ENCODE measurements at regions not wholly inside any gene's neighbourhood (a gene's known extent, or its start where the extent isn't known, plus 50 kb on each side); places are given as distances from the start of the nearest gene placed in this dataset.

DNA sequence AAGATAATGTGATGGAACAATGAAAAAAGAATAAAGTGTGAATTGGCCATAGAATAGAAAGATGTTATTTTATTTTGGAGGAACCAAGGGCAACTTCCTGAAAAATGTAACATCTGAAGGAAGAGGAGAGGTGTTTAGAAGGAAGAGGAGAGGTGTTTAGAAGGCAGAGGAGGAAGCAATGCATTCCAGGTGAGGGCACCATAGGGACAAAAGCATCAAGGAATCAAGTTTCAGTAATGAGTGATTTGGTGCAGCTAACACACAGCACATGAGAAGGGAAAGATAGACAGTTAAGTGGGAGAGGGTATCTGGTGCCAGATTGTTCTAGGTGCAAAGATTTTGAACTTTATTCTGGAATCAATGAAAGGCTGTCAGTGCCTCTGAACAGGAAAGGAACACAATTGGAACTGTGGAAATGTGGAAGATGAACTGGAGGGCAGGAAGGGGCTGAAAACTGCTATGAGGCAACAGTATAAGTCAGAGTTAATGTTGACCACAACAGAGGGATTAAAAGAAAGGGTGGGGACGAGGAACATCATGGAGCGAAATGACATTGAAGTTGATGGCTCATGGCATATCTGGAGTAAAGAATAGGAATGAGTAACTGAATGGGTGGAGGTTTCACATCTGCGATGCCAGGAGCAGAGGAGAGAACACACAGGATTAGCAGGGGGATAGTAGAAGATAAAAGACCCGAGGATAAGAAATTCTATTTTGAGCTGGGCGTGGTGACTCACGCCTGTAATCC, 326.6 kb downstream of the LRIG3 start:
- ATAC-seq, result peak; percentile 23

DNA sequence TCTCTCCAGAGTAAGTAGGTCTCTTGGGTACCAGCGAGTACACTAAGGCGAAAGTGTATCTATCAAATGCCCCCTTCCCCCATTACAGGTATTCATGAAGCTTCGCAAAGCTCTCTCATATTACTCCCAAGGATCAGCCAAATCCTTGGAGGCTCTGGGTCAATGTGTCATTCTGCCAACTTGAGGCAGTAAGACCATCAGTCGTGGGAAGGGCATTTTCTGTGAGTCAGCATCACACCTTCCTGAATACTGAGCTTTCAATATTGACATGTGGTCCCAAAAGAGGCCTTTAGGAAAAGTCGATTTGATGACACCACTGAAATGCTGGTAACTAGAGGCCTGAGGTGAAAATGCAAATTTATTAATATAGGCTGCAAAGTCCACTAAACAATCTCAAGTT, 323.9 kb downstream of the LRIG3 start:
- ATAC-seq, result no peak

DNA sequence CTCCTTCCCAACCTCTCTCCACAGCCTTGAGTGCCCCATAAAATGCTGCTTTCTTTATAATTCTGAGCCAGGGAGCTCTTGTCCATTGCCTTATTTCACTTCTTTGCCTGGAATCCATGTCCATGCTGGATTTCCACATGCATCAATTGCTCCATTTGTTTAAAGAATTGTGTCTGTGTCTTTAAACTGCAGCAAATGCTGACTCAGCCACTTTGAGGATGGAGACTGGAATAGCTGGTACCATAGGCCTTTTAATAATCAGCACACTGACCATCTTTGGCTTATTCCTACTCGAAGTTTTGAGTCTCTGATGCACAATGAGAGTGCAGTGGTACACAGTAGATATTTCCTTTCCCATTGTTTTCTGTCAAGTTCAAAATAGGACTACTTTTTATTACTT, 318.8 kb downstream of the LRIG3 start:
- no peak for ATAC-seq

DNA sequence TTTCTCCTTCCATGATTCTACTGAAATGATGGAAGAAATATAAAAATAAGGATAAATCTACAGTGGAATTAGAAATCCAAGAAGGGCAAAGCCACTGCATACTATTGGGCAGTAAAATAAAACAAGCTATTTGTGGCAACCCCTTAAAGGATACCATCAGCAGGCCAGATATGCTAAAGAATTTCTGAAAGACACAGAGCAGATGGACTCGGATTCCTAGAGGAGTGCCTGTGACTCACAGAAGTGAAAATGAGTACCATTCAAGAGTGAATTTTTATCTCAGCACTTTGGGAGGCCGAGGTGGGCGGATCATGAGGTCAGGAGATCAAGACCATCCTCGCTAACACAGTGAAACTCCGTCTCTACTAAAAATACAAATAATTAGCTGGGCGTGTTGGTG, 318.1 kb downstream of the LRIG3 start:
- no peak for ATAC-seq

DNA sequence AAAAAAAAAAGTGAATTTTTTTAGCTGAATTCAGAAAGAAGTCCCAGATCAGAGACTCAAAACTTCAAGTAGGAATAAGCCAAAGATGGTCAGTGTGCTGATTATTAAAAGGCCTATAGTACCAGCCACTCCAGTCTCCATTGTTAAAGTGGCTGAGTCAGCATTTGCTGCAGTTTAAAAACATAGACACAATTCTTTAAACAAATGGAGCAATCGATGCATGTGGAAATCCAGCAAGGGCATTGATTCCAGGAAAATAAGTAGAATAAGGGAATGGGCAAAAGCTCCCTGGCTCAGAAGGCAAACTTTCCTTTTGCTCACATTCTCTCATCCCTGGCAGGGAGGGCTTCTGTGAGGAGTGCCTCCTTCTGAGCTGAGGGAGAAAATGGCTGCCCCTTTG, 317.6 kb downstream of the LRIG3 start:
- no peak for ATAC-seq

DNA sequence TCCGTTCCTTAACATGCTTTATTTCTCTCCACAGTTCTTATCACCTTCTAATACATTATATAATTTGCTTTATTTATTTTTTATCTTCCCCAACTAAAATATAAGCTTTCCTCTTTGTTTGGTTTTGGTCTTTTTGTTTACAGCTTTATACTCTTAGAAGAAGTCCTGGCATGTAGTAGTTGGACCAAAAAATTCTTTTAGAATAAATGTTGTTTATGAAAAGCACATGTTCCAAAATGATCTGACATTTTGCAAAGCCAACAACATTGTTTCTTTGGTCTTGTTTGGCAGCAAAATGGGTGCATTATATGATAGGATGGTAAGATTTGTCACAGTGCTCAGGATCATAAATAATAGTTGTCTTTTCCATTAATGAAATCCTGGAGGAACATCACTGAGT, 312.5 kb downstream of the LRIG3 start:
- ATAC-seq, result no peak

DNA sequence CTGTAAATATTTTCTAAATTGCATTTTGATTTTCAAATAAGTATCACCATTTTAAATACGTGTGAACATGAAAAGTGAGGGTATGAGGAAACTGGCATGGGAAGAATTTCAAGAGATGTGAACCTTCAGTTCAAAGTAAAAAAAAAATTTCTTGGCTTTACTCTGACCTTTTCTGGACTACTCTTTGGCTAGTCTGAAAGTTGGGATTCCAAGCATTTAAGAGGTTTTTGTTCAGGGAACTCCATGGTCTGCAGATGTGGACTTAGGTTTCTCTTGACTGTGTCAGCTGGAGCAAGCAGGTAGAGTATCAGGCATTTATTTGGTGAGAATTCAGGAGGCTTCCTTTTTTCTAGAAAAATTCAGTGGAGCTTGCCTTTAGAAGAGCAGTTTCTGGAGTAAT, 311.6 kb downstream of the LRIG3 start:
- no peak for ATAC-seq

DNA sequence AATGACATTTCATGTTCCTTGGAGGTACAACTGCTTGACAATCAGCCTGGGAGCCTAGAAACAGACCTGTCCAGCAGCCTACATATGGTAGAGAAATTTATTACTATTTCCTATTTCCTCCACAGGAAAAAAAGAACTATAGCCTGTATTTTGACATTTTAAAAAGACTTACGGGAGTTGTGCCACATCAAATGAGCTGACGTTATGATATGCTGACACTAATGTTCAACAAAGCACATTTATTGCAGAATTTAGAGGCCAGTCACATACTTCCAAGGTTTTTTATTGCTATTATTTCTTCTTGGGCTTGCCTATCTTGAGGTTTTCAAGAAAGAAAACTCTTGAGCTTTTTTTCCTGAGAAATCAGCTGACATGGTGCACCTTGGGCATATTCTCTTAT, 305.3 kb downstream of the LRIG3 start:
- no peak for ATAC-seq

DNA sequence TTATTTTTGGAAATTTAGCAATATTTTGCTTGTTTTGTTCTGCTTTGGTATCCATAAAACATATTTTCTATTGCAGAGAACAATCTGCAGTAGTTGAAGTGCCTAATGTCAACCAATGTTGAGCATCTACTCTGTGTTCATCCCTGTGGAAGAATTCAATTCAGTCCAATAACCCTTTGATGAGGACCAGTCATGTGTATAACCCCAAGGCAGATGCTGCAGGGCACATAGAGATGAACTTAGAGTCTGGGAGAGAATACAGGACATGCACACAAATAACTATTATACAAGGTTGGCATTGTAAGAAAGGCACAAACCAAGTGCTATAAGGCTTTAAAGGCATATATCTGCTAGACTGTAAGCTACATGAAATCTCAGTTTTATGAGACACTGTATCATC, 304.7 kb downstream of the LRIG3 start:
- no peak for ATAC-seq

DNA sequence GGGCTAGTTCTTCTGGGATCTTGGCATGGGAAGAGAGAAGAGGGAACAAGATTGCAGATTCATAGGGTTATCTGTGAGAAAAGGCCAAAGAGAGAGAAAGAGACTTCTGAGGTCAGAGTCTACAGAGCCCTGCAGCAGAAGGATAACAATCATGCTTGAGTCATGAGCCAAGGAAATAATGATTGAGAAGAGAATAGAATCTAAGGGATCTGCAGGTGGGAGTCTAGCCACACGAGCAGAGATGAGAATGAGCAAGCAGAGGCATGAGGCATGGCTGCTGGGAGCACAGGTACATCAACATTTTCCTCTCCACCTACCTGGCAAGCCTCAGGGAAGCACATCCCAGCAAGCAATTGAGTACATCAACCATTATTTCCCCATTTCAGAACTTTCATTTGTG, 303.7 kb downstream of the LRIG3 start:
- ATAC-seq, result no peak

DNA sequence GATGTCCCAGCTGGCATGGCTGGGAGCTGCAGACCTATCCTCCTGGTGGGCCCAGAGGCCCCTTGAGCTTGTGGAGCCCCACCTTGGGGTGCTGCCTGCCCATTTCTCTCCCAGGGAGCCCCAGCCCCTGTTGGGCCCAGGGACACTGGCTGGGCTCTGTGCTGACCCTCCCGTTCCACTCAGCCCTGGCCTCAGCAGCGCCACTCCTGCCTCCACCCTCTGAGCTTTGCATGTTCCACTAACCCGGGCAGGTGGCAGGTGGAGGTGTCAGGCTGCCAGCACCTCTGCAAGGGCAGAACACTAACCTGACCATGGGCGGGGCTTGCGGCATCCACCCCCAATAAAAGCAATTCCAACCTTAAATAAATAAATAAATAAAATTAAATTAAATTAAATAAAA, 299.2 kb downstream of the LRIG3 start:
- ATAC-seq, result no peak

DNA sequence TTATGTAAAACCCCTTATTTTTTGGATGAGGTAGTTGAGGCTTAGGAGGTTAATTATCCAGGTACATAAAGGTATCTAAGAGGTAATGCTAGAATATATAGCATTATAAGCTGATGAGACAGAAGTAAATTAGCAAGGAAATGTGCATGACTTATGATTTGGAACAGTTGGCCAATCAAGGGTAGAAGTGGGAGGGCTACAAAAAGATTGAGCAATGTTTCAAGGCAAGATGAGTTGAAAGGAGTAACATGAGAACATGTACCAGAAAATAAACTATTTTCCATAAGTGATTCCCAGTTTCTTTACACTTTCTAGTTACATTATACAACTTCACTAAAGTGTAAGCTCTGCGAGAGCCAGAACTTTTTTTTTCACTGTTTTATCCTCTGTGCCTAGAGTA, 290.9 kb downstream of the LRIG3 start:
- ATAC-seq, result no peak

DNA sequence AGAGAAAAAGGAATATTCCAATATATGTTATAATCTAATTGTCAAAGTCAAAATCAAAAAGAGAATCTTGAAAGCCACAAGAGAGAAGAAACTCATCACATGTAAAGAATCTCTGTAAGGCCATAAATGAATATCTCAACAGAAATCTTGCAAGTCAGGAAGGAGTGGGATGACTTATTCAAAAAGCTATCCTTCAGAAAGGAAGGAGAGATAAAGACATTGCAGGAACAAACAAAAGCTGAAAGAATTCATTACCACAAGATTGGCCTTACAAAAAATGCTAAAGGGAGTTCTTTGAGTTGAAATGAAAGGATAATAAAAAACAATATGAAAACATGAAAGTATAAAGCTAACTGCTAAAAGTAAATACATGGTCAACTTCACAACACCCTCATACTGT, 286.8 kb downstream of the LRIG3 start:
- ATAC-seq, result no peak

DNA sequence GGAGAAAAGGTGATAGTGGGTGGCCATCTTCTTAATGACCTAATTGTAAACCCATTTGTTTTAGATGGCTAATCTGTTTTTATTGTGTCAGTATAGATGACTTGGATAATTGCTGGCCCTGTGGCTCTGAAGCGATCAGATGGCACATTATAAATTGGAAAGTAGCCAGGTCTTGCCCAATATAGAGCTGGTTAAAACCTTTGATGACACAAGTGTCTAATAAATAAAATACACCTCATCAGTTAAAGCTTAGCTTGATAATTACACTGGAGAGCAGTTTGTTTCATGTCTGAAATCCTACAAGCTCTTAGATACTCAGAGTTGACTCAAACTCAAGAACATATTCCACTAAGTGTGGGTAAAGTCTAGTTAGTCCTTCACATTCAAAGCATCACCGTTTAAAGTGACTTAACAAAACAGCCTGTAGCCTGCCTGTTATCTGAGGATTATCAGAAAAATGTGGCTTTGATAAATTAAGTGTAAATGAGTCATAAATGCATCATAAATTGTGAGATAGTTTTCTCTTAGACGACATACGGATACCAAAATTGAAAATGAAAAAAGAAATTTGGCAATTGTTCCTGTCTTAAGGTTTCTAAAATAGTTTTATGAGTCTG, 280.9 kb downstream of the LRIG3 start:
- no peak for ATAC-seq

DNA sequence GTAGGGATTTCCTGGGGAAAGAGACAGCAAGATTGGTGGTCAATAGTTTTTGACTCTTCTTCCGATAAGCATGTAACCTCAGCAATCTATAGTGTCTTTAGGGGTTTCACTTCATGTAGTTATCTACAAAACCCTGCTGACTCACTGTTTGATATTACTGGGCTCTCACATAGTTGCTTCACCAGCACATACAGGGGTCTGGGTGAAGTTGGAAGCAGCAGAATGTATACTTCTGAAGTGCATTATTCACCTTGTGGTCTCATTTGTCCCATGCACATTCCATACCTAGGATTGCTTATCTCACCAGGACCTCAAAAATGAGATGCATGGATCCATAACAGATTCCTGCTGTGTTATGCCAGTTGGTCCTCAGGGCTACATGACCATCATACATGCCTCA, 280.0 kb downstream of the LRIG3 start:
- no peak for ATAC-seq

DNA sequence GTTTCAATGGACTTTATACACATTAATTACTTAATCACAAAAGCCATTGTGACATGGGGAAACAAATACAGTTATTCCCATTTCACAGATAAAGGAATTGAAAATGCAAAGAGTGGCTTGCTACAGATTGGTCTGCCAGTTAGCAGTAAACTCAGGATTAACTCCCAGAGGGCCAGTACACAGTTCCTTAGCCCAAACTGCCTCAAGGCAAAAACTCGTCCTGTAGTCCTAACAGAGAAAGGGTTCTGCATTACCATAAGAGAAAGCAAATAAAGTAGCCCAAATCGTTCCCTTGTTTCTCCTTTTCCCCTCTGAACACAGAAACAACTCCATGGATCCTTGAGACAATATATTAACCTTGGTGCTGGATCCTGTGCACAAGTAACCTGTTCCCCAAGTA, 274.4 kb downstream of the LRIG3 start:
- ATAC-seq, result no peak

DNA sequence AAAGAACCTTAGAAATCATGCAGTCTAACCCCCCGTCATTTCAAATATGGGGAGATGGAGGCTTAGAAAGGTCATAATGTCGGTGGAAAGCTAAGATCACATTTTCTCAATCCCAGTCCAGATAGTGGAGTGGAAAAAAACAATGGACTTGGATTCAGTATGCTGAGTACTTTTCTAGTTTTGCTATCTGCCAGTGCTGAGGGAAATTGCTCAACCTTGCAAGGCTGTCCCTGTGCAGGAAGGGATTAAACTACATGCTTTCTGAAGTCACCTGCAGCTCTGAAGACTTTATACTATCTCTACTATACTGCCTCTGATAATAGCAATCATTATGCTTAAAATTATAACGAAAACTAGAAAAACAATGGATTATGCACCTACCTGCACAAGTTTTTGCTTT, 272.8 kb downstream of the LRIG3 start:
- no peak for ATAC-seq

DNA sequence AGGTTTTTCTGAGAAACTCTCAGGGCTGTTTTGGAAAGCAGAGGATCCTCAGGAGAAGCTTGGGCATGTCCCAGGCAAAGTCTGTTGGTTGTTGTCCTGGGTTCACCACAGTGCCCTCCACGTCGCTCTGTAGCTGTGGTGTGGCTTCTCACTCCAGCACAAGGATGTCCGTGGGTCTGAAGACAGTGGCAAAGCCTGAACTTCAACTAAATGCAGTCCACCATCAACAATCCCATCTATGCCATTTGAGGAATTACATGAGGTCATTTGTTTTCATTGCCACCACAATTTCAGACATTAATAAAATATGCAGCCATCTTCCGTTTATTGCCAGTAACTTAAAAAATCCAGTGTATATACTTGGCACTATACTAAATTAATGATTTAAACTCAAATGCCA, 272.1 kb downstream of the LRIG3 start:
- ATAC-seq, result no peak

DNA sequence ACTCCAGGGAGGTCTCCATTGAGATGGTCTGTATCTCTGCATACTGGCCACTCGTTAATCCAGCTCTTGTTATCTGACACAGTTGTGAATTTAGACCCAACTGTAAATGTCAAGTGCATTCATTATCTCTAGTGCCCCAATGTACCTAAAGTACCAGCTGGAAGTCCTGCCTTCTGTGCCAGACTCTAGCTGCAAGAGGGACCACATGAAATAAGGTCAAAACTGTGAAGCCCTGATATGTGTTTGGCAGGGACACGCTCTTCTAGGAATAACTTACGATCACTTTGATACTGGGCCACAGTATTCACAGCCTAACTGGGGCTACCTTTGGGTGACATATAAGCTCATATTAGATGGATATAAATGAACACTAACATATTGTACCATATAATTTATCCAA, 268.5 kb downstream of the LRIG3 start:
- ATAC-seq, result no peak

DNA sequence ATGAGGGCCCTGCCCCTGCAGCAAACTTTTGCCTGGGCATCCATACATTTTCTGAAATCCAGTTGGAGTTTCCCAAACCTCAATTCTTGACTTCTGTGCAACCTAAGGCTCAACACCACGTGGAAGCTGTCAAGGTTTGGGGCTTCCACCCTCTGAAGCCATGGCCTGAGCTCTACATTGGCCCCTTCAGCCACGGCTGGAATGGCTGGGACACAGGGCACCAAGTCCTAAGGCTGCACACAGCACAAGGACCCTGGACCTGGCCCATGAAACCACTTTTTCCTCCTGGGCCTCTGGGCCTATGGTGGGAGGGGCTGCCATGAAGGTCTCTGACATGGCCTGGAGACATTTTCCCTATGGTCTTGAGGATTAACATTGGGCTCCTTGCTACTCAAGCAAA, 266.3 kb downstream of the LRIG3 start:
- no peak for ATAC-seq

DNA sequence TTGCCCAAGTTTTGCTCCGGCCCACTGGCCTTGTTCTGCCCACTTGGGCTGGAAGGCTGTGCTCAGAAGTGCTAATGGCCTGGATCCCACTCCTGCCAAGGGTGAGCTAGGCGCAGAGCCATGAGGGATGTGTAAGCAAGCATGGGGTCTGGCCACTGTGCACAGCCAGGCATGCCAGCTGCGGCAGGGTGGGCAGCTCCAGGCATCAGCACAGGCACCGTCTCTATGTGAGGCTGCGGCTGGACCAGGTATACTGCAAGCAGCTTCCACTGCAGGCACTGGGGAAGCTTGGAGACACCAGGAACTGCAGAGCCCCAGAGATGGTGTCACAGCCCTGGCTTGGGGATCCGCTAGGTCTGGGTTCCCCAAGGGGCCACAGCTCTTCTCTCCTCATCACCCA, 264.9 kb downstream of the LRIG3 start:
- no peak for ATAC-seq

DNA sequence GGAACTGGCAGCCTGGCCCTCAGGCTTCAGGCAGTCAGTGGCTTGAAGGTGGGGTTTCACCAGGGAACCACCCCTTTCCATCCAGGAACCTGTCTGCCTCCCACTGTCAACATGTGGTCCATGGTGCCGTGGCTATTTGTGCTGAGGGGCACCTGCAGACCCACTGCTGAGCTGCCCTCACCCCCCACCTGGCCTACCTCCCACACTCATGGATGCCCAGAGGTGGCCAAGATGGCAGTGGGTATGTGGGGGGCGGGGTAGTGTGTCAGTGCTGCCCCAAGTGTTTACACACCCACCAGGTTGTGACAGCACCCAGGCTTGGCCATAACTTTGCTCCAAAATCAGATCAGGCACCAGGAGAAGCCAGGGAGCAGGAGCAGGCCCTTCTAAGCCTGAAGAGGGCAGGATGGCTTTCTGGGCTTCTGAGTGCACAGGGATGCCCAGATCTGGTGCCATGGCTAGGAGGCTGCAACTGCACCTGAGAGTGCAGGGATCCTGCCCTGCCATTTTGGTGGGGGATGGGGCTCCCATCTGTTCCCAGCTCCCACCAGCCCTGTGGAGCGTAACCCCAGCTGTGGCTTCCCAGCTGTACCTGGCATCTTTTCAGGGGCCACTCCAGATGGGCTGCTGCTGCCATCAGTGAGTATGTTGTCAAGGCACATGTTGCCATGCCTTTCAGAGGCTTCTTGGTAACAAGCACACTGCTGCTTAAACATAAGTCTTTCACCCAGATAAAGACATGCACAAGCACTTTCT, 263.9 kb downstream of the LRIG3 start:
- peak; percentile 10 for ATAC-seq

DNA sequence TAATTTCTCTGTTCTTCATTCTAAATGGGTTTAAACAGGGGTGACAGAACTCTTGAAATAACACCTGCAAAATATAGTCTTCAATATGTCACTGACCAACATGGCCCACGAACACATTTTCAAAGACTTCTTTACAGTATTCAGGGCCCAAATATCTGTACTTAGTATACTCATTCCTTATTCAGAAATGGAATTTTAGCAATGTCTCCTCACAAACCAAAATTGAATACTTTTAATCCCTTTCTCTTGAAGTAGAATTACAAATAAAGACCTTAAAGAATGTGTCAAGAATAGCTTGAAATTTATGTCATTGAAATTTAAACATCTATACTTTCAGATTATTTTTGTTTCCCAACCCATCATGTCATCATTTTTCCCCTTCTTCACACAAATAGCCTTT, 263.1 kb downstream of the LRIG3 start:
- no peak for ATAC-seq

DNA sequence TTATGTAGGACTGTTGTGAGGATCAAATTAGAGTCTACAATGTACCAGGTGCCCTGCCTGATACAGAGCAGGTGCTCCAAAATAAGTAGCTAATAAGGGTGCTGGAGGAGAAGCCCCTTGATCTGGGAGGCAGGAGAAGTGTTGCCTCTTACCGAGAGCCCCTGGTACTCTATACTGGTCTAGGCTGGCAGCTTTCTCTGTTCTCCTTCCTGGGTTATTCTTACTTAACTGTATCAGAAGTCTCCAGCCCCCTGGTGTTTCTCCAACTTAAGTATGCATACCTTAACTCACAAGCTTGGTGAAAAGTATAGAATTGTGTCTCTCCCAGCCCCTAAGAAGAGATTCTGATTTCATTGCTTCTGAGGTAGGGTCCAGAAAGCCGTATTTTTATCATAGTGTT, 254.9 kb downstream of the LRIG3 start:
- ATAC-seq, result no peak

All from esophagus mucosa (tissue), 1 donor.